Suprapubic skin (tissue), 4 donors: ENCODE measurements at regions not wholly inside any gene's neighbourhood (a gene's known extent, or its start where the extent isn't known, plus 50 kb on each side); places are given as distances from the start of the nearest gene placed in this dataset.

Experiments used
- DNase-seq, 2 donors: peaks; one replicate each; pipeline ENCODE4 v3.0.0-alpha.2; 2019; ENCODE audit warnings: low spot score in 2 of 2
- H3K27ac ChIP-seq: fragments of 200-600 bp; sonication (generic); one replicate; pipeline ENCODE4 v1.5.1; 2019
- H3K27me3 ChIP-seq: fragments of 200-600 bp; sonication (generic); one replicate; pipeline ENCODE4 v1.5.1; 2019
- H3K36me3 ChIP-seq: fragments of 200-600 bp; sonication (generic); one replicate; pipeline ENCODE4 v1.5.1; 2019
- H3K4me1 ChIP-seq: fragments of 200-600 bp; sonication (generic); one replicate; pipeline ENCODE4 v1.5.1; 2019
- H3K4me3 ChIP-seq: fragments of 200-600 bp; sonication (generic); one replicate; pipeline ENCODE4 v1.5.1; 2019; ENCODE audit warnings: mild to moderate bottlenecking
- H3K9me3 ChIP-seq: fragments of 200-600 bp; sonication (generic); one replicate; pipeline ENCODE4 v1.5.1; 2019
- CTCF ChIP-seq, 2 donors: fragments of 200-600 bp in 1 of 2; fragments of 450-650 bp in 1 of 2; sonication (generic) in 1 of 2; IDR thresholded peaks; one replicate each; pipeline ENCODE4 v1.5.1; 2016 to 2019; ENCODE audit warnings: antibody characterized with exemption in 2 of 2, mild to moderate bottlenecking in 1 of 2, moderate library complexity in 1 of 2
- EP300 ChIP-seq: sonication (generic); formaldehyde crosslinking; IDR thresholded peaks from one replicate; pipeline ENCODE4 v1.6.1; 2017; ENCODE audit warnings: antibody characterized with exemption
- POLR2A ChIP-seq, 2 donors: fragments of 450-650 bp; IDR thresholded peaks; one replicate each; pipeline ENCODE4 v1.6.1; 2017; ENCODE audit warnings: antibody characterized with exemption in 2 of 2, mild to moderate bottlenecking in 2 of 2, moderate library complexity in 2 of 2
- POLR2AphosphoS5 ChIP-seq, 3 donors: sonication (generic); formaldehyde crosslinking; IDR thresholded peaks; one replicate each; pipeline ENCODE4 v1.6.1; 2017; ENCODE audit warnings: antibody characterized with exemption in 3 of 3
- WGBS: methylation state at CpG from one replicate; pipeline ENCODE4 v1.1.5; 2018; 5-methylcytosine and 5-hydroxymethylcytosine counted together

- no peak for TF ChIP-seq EP300
- TF ChIP-seq POLR2A (IDR thresholded peaks at IDR 0.05), result no peak
- peak in 1 of 2 donors; percentile 63 for TF ChIP-seq CTCF (IDR thresholded peaks at IDR 0.05)
- Histone ChIP-seq H3K27me3 (peaks cover 8% of the 10 kb centered on the region), H3K9me3 (no peaks in the 10 kb centered on the region), H3K4me3 (no peak overlapping the region), H3K36me3 (no peaks in the 10 kb centered on the region), H3K27ac (no peak overlapping the region), H3K4me1 (peaks cover 16% of the 10 kb centered on the region)
- 66% methylated on average over 6 of the region's 22 CpGs for WGBS
- peak in 1 of 2 donors; percentile 65 for DNase-seq
These were observed 102.5 kb upstream of the TARDBP start for GRCh38 chr1:10909697-10910680.

DNA sequence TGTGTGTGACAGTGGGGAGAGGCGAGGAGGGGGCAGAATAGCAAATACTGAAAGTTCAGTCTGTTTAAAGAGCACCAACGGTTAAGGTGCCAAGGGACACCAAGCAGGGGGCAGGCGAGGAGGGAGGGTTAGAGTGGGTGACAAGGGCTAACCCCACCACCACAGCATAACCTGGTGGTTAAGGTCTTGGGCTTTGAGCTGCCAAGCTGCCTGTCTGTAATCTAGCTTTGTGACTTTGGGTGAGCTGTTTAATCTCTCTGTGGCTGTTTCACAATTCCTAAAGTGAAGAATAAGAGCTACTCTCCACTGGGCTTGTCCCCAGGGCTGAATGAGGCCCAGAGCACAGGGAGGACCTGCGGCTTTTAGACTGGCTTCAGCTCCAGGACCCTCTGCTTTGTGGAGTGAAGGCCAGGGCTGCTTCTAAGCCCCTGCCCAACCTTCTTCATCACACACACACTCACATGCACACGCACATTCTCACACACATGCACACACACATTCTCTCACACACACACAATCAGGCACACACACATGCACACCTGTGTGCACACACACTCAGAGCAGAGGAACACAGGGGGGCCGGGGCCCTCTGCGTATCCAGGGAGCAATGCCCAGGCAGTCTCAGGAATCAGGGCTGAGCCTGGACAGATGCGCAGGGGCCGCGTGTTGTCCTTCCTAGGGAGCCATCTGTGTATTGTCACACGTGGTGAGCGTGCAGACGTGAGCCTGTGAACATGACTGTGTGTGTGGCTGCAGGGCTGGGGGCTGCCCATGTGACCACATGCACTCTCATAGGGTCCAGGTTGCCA, 101.6 kb upstream of the TARDBP start:
- no peak for DNase-seq

GRCh38 chr1:10911490-10912166, 100.8 kb upstream of the TARDBP start:
- Histone ChIP-seq H3K9me3 (no peaks in the 10 kb centered on the region), H3K36me3 (no peaks in the 10 kb centered on the region), H3K4me1 (peaks cover 7% of the 10 kb centered on the region), H3K27ac (no peak overlapping the region), H3K27me3 (no peaks in the 10 kb centered on the region), H3K4me3 (no peak overlapping the region)
- TF ChIP-seq CTCF (IDR thresholded peaks at IDR 0.05), result no peak
- TF ChIP-seq POLR2A (IDR thresholded peaks at IDR 0.05), result no peak
- TF ChIP-seq EP300, result no peak
- no peak for TF ChIP-seq POLR2AphosphoS5 (IDR thresholded peaks at IDR 0.05)
- DNase-seq, result no peak
- 98% methylated on average over 5 of the region's 11 CpGs for WGBS

More for the DNA sequence above, 101.6 kb upstream of the TARDBP start:
- Histone ChIP-seq H3K9me3 (no peaks in the 10 kb centered on the region), H3K4me1 (peaks cover 14% of the 10 kb centered on the region), H3K4me3 (no peak overlapping the region), H3K36me3 (no peaks in the 10 kb centered on the region), H3K27ac (no peak overlapping the region), H3K27me3 (peaks cover 6% of the 10 kb centered on the region)
- 86% methylated on average over 7 of the region's 13 CpGs for WGBS
- no peak for TF ChIP-seq EP300
- no peak for TF ChIP-seq POLR2AphosphoS5 (IDR thresholded peaks at IDR 0.05)
- TF ChIP-seq CTCF (IDR thresholded peaks at IDR 0.05), result no peak
- TF ChIP-seq POLR2A (IDR thresholded peaks at IDR 0.05), result no peak

DNA sequence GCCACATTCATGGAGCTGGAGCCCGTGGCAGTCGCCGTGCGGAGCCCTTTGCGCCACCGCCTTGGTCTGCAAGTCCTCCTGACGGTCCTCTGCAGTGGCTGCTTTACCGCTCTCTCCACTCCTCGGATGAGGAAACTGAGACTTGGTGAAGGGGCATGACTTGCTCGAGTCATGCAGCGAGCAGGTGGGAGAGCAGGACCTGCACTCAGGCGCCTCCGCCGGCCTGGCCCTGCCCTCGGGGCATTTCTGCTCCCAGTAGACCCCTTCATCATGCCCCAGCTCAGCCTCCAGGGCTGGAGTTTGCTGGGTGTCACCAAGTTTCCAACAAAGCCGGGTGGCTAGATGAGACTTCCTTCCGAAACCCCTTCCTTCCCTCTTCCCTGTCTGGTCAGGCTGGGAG, 100.0 kb upstream of the TARDBP start:
- WGBS, result 94% methylated on average over 11 of the region's 17 CpGs
- DNase-seq, result no peak

More for the DNA sequence above, 100.0 kb upstream of the TARDBP start:
- Histone ChIP-seq H3K4me1 (no peaks in the 10 kb centered on the region), H3K9me3 (no peaks in the 10 kb centered on the region), H3K27me3 (no peaks in the 10 kb centered on the region), H3K4me3 (no peak overlapping the region), H3K27ac (no peak overlapping the region), H3K36me3 (no peaks in the 10 kb centered on the region)
- TF ChIP-seq POLR2AphosphoS5 (IDR thresholded peaks at IDR 0.05) (no peak), EP300 (no peak), POLR2A (IDR thresholded peaks at IDR 0.05) (no peak), CTCF (IDR thresholded peaks at IDR 0.05) (no peak)
